ENCODE measurements at regions not wholly inside any gene's neighbourhood (a gene's known extent, or its start where the extent isn't known, plus 50 kb on each side); places are given as distances from the start of the nearest gene placed in this dataset.

DNA sequence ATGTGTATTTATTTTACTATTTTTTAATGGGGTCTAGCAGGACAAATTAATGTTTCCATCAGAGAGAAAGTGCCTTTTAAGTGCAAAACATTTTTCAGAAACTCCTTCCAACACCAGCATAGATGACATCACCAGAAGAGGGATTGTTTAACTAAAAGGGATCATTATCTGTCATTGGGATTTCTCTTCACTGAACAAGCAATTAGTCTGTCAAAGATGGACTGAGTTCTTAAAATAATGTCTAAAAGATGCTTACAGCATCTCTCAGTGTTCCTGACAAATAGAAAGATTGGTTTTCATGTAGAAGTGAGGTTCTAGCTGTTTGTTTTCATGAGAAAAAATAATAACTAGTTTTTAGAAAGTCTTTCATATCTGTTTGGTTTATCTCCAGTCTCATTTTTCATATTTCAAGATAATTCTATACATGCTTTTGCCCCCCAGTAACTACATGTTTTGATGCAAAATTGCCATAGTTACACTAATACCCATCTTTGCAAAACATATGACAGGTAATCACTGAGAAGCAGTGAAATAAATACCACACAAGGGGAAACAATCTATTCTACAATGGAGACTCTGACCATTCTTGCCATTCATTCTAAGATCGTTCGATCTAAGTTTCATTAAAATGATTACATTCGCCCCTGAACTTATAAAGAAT is 850.3 kb downstream of the GALC start:
- TF ChIP-seq, protein P1, sequence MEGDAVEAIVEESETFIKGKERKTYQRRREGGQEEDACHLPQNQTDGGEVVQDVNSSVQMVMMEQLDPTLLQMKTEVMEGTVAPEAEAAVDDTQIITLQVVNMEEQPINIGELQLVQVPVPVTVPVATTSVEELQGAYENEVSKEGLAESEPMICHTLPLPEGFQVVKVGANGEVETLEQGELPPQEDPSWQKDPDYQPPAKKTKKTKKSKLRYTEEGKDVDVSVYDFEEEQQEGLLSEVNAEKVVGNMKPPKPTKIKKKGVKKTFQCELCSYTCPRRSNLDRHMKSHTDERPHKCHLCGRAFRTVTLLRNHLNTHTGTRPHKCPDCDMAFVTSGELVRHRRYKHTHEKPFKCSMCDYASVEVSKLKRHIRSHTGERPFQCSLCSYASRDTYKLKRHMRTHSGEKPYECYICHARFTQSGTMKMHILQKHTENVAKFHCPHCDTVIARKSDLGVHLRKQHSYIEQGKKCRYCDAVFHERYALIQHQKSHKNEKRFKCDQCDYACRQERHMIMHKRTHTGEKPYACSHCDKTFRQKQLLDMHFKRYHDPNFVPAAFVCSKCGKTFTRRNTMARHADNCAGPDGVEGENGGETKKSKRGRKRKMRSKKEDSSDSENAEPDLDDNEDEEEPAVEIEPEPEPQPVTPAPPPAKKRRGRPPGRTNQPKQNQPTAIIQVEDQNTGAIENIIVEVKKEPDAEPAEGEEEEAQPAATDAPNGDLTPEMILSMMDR (IDR thresholded peaks at IDR 0.05; ENCODE audit: low read length), result no peak
- no peak for TF ChIP-seq EZH2 (optimal IDR thresholded peaks at IDR 0.05; ENCODE audit: low read depth, low read length)
